Choroid plexus epithelial cell (primary cell): ENCODE measurements at regions not wholly inside any gene's neighbourhood (a gene's known extent, or its start where the extent isn't known, plus 50 kb on each side); places are given as distances from the start of the nearest gene placed in this dataset.

Source experiments
- DNase-seq: peaks from one replicate; pipeline ENCODE4 v3.0.0-alpha.2; 2010; ENCODE audit warnings: low read depth
- H3K4me3 ChIP-seq: 2 replicates; pipeline ENCODE4 v1.5.1; 2011; ENCODE audit warnings: low read depth, mild to moderate bottlenecking, control low read depth, low read length, moderate library complexity
- TF ChIP-seq, protein P1 (sequence below): conservative IDR thresholded peaks from 2 replicates; pipeline ENCODE4 v1.5.1; 2011; ENCODE audit warnings: low read depth, mild to moderate bottlenecking, control low read depth, inconsistent platforms, low read length, moderate library complexity

DNA sequence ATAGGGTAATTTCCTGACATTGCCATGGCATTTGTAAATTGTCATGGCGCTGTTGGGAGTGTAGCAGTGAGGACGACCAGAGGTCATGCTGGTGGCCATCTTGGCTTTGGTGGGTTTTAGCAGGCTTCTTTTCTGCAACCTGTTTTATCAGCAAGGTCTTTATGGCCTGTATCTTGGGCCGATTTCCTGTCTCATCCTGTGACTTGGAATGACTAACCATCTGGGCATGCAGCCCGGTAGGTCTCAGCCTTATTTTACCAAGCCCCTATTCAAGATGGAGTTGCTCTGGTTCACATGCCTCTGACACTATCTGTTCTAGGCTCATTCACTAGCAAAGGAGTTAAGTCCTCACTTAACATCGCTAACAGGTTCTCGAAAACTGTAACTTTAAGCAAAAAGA lies 1374.2 kb downstream of the FAM181B start:
- no peak overlapping the region for H3K4me3 ChIP-seq
- DNase-seq: no peak
- TF ChIP-seq, protein P1, sequence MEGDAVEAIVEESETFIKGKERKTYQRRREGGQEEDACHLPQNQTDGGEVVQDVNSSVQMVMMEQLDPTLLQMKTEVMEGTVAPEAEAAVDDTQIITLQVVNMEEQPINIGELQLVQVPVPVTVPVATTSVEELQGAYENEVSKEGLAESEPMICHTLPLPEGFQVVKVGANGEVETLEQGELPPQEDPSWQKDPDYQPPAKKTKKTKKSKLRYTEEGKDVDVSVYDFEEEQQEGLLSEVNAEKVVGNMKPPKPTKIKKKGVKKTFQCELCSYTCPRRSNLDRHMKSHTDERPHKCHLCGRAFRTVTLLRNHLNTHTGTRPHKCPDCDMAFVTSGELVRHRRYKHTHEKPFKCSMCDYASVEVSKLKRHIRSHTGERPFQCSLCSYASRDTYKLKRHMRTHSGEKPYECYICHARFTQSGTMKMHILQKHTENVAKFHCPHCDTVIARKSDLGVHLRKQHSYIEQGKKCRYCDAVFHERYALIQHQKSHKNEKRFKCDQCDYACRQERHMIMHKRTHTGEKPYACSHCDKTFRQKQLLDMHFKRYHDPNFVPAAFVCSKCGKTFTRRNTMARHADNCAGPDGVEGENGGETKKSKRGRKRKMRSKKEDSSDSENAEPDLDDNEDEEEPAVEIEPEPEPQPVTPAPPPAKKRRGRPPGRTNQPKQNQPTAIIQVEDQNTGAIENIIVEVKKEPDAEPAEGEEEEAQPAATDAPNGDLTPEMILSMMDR: no peak

DNA sequence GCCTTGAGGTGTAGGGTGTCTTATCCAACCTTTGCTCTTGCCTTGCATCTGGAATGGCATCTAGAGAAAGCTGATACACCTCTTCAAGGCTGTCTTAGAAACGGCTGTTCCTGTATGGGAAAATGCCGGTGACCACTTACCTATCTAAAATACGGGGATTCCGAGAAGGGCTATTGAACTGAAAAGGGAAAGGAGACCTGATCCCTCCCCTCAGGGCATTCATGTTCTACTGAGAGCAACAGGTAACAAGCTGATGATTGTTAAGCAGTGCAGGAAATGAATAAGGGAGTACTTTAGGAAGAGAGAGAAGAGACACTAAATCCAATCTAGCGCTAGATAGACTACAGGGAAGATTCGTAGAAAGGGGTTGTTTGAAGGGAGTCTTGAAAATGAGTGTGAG lies 1388.1 kb downstream of the FAM181B start:
- no peak overlapping the region for H3K4me3 ChIP-seq
- TF ChIP-seq, protein P1: no peak
- DNase-seq: no peak

DNA sequence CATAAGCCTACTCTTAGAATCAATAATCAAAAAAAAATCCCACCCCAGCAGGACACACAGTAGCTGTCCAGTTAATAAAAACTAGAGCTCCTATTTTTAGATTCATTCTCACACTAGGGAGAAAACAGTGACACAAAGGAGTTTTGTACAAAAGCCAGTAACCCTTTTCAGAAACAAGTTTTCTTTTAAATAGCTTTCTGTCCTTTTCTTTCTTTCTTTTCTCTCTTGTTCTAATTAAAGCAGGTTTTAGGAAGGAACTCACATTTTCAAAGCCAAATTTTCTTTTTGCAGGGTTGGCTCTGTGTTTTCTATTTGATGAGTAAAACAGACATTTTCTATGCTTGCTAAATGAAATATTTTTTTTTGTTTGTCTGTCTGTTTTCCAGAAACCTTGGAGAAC lies 1390.7 kb downstream of the FAM181B start:
- DNase-seq: no peak
- no peak overlapping the region for H3K4me3 ChIP-seq
- TF ChIP-seq, protein P1: no peak

DNA sequence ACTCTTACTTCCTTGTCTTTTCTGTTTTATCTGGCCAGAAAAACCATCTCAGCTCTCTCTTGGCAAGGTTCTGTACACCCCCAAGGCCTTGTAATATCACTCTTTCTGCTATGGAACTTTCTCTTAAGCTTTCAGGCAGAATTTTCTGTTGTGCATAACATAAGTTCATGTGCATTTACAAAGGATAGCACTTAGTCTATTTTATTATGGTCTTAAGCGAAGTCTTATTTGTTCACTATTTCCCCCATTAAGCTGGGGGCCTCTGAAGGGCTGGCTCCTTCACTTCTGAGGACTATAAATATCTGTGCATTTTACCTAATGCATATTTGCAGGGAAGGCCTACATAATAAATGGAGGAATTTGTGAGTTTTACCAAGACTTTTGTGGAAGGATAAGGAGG lies 1393.4 kb downstream of the FAM181B start:
- DNase-seq: no peak
- TF ChIP-seq, protein P1: no peak

DNA sequence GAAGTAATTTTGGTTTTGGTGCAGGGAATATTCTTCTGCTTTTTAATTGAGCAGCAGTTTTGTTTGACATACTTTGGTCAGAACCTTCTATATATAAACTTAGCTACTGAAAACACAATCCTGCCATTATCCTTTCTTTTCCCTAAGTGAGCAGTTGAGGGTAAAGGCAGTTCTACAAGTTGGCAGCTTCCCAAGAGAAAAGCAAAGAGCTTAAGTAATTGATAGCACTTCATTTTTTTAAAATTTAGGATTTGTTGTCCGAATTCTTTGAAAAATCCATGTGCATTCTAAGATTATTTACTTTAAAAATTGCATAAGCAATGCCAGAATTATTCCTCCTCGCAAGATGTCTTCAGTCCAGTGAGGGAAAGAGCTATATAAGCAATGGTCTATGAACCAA lies 1394.1 kb downstream of the FAM181B start:
- no peak overlapping the region for H3K4me3 ChIP-seq
- TF ChIP-seq, protein P1: no peak
- no peak for DNase-seq

More for the DNA sequence above, 1393.4 kb downstream of the FAM181B start:
- no peak overlapping the region for H3K4me3 ChIP-seq

DNA sequence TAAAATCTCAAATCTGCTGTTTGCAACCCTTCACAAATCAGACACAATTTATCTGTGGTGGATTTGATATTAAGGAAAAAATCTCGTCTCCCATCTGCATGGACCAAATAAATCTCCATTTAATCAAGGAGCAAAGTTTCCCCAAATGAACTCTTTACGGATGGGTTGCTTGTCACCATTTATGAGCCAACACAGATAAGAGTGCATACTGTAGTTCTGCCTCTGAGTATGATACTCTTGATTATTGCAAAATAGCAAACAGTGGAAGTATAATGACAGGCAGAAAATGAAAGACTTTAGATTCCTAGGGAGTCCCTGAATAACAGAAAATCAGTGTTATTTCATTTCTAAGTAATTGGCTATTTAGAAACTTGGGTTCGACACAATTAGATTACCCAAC lies 1395.9 kb downstream of the FAM181B start:
- H3K4me3 ChIP-seq: no peak overlapping the region
- TF ChIP-seq, protein P1: no peak
- DNase-seq: no peak

DNA sequence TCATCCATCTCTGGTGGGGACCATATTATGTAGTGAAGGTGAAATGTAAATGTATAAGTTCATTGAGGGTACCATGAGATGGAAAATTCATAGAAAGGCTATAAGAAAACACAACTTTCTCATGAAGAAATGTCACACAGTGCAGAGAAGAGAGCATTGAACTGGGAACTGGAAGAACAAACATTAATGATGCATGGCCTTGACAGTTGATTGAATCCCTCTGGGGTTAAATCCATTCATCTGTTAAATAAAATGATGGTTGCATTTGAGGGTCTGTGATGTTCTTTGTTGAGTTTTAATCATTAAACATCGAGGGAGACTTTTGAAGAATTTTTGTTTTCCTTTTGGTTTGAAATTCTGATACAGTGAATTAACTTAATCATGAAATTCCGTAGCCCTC lies 1401.4 kb downstream of the FAM181B start:
- no peak for DNase-seq
- no peak overlapping the region for H3K4me3 ChIP-seq
- TF ChIP-seq, protein P1: no peak
